Neural progenitor cell (in vitro differentiated cells): ENCODE measurements at regions not wholly inside any gene's neighbourhood (a gene's known extent, or its start where the extent isn't known, plus 50 kb on each side); places are given as distances from the start of the nearest gene placed in this dataset.
"Not testable (repeated sequence)": the region's sequence is repeated elsewhere in the genome, so short reads cannot be mapped to it uniquely, and the experiment has no call there.

Experiments
- DNase-seq: peaks from one replicate; pipeline ENCODE4 v3.0.0-alpha.2; 2016; ENCODE audit warnings: low spot score
- H2AFZ ChIP-seq: fragments of 200-600 bp; sonication (generic); replicated peaks from 2 replicates; pipeline ENCODE4 v1.6.1; 2016; ENCODE audit warnings: antibody characterized with exemption
- H3F3A ChIP-seq: fragments of 200-600 bp; sonication (generic); 2 replicates; pipeline ENCODE4 v1.6.1; 2016; ENCODE audit warnings: antibody characterized with exemption, low read depth
- H3K27ac ChIP-seq: fragments of 200-600 bp; sonication (generic); 2 replicates; pipeline ENCODE4 v1.5.1; 2016; ENCODE audit warnings: mild to moderate bottlenecking
- H3K27me3 ChIP-seq: fragments of 200-600 bp; sonication (generic); 2 replicates; pipeline ENCODE4 v1.6.1; 2016; ENCODE audit warnings: mild to moderate bottlenecking, moderate library complexity
- H3K36me3 ChIP-seq: fragments of 200-600 bp; sonication (generic); 2 replicates; pipeline ENCODE4 v1.5.1; 2016
- H3K4me1 ChIP-seq: fragments of 200-600 bp; sonication (generic); 2 replicates; pipeline ENCODE4 v1.6.1; 2016; ENCODE audit warnings: mixed run types
- H3K4me2 ChIP-seq: fragments of 200-600 bp; sonication (generic); 2 replicates; pipeline ENCODE4 v1.6.1; 2016
- H3K4me3 ChIP-seq: fragments of 200-600 bp; sonication (generic); 2 replicates; pipeline ENCODE4 v1.5.1; 2016
- H3K79me2 ChIP-seq: fragments of 200-600 bp; sonication (generic); 2 replicates; pipeline ENCODE4 v1.6.1; 2016; ENCODE audit warnings: low read depth
- H3K9ac ChIP-seq: fragments of 200-600 bp; sonication (generic); 2 replicates; pipeline ENCODE4 v1.6.1; 2016
- H3K9me3 ChIP-seq: fragments of 200-600 bp; sonication (generic); 2 replicates; pipeline ENCODE4 v1.5.1; 2016; ENCODE audit warnings: low read depth
- H4K20me1 ChIP-seq: fragments of 200-600 bp; sonication (generic); 2 replicates; pipeline ENCODE4 v1.6.1; 2016; ENCODE audit warnings: low read depth
- H3K27ac Mint-ChIP-seq: 3 replicates; pipeline ENCODE4 v1.8.0; 2021; ENCODE audit warnings: mixed read lengths
- H3K27me3 Mint-ChIP-seq: 2 replicates; pipeline ENCODE4 v1.8.0; 2022; ENCODE audit warnings: low read depth, mild to moderate bottlenecking, inconsistent platforms, moderate library complexity, mixed read lengths; ENCODE audit not compliant: insufficient read depth
- H3K36me3 Mint-ChIP-seq: 3 replicates; pipeline ENCODE4 v1.8.0; 2021; ENCODE audit warnings: mixed read lengths
- H3K4me1 Mint-ChIP-seq: 3 replicates; pipeline ENCODE4 v1.8.0; 2021; ENCODE audit warnings: mixed read lengths
- H3K4me3 Mint-ChIP-seq: 3 replicates; pipeline ENCODE4 v1.8.0; 2021; ENCODE audit warnings: mild to moderate bottlenecking, moderate library complexity, mixed read lengths
- H3K9me3 Mint-ChIP-seq: 3 replicates; pipeline ENCODE4 v1.8.0; 2020; ENCODE audit warnings: mixed read lengths
- CTCF ChIP-seq: fragments of 200-600 bp; sonication (generic); IDR thresholded peaks from 2 replicates; pipeline ENCODE4 v1.5.1; 2017; ENCODE audit warnings: antibody characterized with exemption, mild to moderate bottlenecking
- EZH2 ChIP-seq: fragments of 200-600 bp; sonication (generic); IDR thresholded peaks from 2 replicates; pipeline ENCODE4 v1.6.1; 2017; ENCODE audit warnings: antibody characterized with exemption, mild to moderate bottlenecking, moderate library complexity
- EZH2phosphoT487 ChIP-seq: fragments of 200-600 bp; sonication (generic); IDR thresholded peaks from 2 replicates; pipeline ENCODE4 v1.6.1; 2017; ENCODE audit warnings: antibody characterized with exemption

GRCh38 chr22:11620921-11621762 lies 3906.8 kb upstream of the OR11H1 start:
- not testable (repeated sequence) for H3K27ac ChIP-seq, H3K36me3 ChIP-seq, H3F3A ChIP-seq, DNase-seq, H3K4me3 Mint-ChIP-seq, H3K4me2 ChIP-seq, H4K20me1 ChIP-seq, H2AFZ ChIP-seq, H3K27me3 ChIP-seq, H3K4me1 ChIP-seq, H3K4me1 Mint-ChIP-seq, H3K36me3 Mint-ChIP-seq, H3K27ac Mint-ChIP-seq, H3K79me2 ChIP-seq, H3K4me3 ChIP-seq, H3K9ac ChIP-seq
- peaks cover 14% of the 10 kb centered on the region for H3K27me3 Mint-ChIP-seq
- peaks cover 87% of the 10 kb centered on the region for H3K9me3 Mint-ChIP-seq
- H3K9me3 ChIP-seq, result peaks cover 69% of the 10 kb centered on the region

DNA sequence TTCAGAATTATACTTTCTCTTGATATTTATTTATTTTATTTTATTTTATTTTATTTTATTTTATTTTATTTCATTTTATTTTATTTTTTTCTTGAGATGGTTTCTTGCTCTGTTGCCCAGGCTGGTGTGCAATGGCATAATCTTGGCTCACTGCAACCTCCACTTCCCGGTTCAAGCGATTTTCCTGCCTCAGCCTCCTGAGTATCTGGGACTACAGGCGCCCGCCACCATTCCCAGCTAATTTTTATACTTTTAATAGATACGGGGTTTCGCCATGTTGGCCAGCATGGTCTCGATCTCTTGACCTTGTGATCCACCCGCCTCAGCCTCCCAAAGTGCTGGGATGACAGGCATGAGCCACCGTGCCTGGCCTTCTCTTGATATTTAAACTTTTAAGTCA lies 3905.2 kb upstream of the OR11H1 start:
- not testable (repeated sequence) for H2AFZ ChIP-seq, H3K79me2 ChIP-seq, H3K4me3 ChIP-seq, H3K36me3 Mint-ChIP-seq, H3K4me2 ChIP-seq, H3K36me3 ChIP-seq, H3K9ac ChIP-seq, H3K27ac Mint-ChIP-seq, H3F3A ChIP-seq, DNase-seq, H3K27ac ChIP-seq, H3K4me3 Mint-ChIP-seq, H4K20me1 ChIP-seq, H3K27me3 ChIP-seq, H3K4me1 ChIP-seq, H3K4me1 Mint-ChIP-seq
- peaks cover 85% of the 10 kb centered on the region for H3K9me3 Mint-ChIP-seq
- peaks cover 15% of the 10 kb centered on the region for H3K27me3 Mint-ChIP-seq
- H3K9me3 ChIP-seq, result peaks cover 65% of the 10 kb centered on the region

DNA sequence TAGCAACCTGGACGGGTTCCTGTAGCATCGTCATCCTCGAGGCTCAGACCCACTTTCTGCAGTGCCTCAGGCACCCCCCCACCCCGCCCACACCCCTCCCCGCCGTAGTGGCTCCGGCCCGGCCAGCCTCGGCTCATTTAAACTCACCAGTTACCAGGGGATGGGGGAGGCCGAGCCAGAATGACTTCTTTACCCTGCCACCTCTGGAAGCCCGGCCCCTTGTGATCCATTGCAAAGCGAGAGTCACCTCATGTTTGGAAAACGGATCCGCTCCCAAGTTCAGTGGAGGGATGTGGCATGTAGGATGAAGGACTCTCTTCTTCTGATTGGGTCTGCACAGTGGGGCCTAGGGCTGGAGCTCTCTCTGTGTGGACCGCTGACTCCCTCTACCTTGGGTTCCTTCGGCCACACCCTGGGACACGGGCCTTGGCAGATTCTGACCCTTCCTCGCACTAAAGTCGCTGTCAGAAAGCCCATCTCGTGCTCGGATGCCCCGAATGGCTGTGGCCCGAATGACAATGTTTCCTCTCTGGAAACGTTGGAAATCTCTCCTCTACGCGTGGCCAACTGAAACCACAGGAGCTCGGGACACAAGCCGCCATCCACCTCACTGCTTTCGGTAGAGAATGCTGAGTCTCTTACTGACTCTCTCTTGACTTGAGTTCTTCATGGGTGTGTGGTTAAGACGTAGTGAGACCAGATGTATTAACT lies 3902.1 kb upstream of the OR11H1 start:
- H3K9me3 Mint-ChIP-seq, result peaks cover 73% of the 10 kb centered on the region
- DNase-seq, H3F3A ChIP-seq, H3K4me2 ChIP-seq, H3K4me3 Mint-ChIP-seq, H3K4me1 ChIP-seq, H3K36me3 ChIP-seq, H3K4me1 Mint-ChIP-seq, H4K20me1 ChIP-seq, H3K9ac ChIP-seq, H2AFZ ChIP-seq, H3K79me2 ChIP-seq, H3K27ac ChIP-seq, H3K27ac Mint-ChIP-seq, H3K4me3 ChIP-seq, H3K27me3 ChIP-seq: not testable (repeated sequence)
- H3K36me3 Mint-ChIP-seq, result peaks cover 11% of the 10 kb centered on the region
- peaks cover 57% of the 10 kb centered on the region for H3K9me3 ChIP-seq
- H3K27me3 Mint-ChIP-seq, result peaks cover 12% of the 10 kb centered on the region

DNA sequence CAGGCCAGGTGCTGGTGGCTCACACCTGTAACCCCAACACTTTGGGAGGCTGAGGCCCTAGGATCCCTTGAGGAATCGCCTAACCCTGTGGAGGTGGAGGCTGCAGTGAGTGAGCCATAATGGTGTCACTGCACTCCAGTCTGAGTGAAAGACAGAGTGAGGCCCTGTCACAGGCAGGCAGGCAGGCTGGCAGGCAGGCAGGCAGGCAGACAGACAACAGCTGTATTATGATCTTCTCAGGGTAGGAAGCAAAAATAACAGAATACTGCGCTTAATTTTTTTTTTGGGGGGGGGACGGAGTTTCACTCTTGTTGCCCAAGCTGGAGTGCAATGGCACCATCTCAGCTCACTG lies 3901.6 kb upstream of the OR11H1 start:
- Histone ChIP-seq H3K79me2 (no peaks in the 10 kb centered on the region), H4K20me1 (no peaks in the 10 kb centered on the region), H3K4me2 (no peak overlapping the region), H3K9me3 (peaks cover 57% of the 10 kb centered on the region), H3K4me1 (no peaks in the 10 kb centered on the region), H3K4me3 (no peak overlapping the region), H3K27me3 (no peaks in the 10 kb centered on the region), H3K9ac (no peak overlapping the region), H3K36me3 (no peaks in the 10 kb centered on the region), H2AFZ (no peak overlapping the region), H3F3A (no peaks in the 10 kb centered on the region), H3K27ac (no peak overlapping the region)
- no peak for DNase-seq
- TF ChIP-seq EZH2 (no peak), CTCF (no peak), EZH2phosphoT487 (no peak)
- peaks cover 3% of the 10 kb centered on the region for H3K4me1 Mint-ChIP-seq
- peaks cover 11% of the 10 kb centered on the region for H3K36me3 Mint-ChIP-seq
- H3K4me3 Mint-ChIP-seq, result no peak overlapping the region
- no peak overlapping the region for H3K27ac Mint-ChIP-seq
- H3K27me3 Mint-ChIP-seq, result peaks cover 12% of the 10 kb centered on the region
- H3K9me3 Mint-ChIP-seq, result peaks cover 72% of the 10 kb centered on the region

GRCh38 chr22:11627036-11627435 lies 3901.0 kb upstream of the OR11H1 start:
- H2AFZ ChIP-seq, H4K20me1 ChIP-seq, H3K27me3 ChIP-seq, H3K4me1 ChIP-seq, H3K4me3 ChIP-seq, H3F3A ChIP-seq, H3K4me1 Mint-ChIP-seq, H3K79me2 ChIP-seq, H3K36me3 ChIP-seq, H3K9ac ChIP-seq, H3K4me3 Mint-ChIP-seq, H3K4me2 ChIP-seq, DNase-seq, H3K27ac ChIP-seq, H3K27ac Mint-ChIP-seq: not testable (repeated sequence)
- H3K9me3 Mint-ChIP-seq, result peaks cover 67% of the 10 kb centered on the region
- peaks cover 12% of the 10 kb centered on the region for H3K27me3 Mint-ChIP-seq
- peaks cover 11% of the 10 kb centered on the region for H3K36me3 Mint-ChIP-seq
- peaks cover 52% of the 10 kb centered on the region for H3K9me3 ChIP-seq
